Thyroid gland (tissue), 4 donors: ENCODE measurements at regions not wholly inside any gene's neighbourhood (a gene's known extent, or its start where the extent isn't known, plus 50 kb on each side); places are given as distances from the start of the nearest gene placed in this dataset.

Source experiments
- CTCF ChIP-seq, 6 experiments: fragments of 200-600 bp in 3 of 6; fragments of 450-650 bp in 3 of 6; sonication (generic) in 3 of 6; IDR thresholded peaks; one replicate each; pipeline ENCODE4 v1.5.1; 2016 to 2019; ENCODE audit warnings: antibody characterized with exemption in 6 of 6, mild to moderate bottlenecking in 2 of 6, inconsistent platforms in 1 of 6, moderate library complexity in 1 of 6
- POLR2A ChIP-seq, 2 donors: fragments of 450-650 bp; IDR thresholded peaks; one replicate each; pipeline ENCODE4 v1.6.1; 2017; ENCODE audit warnings: antibody characterized with exemption in 2 of 2, mild to moderate bottlenecking in 2 of 2, moderate library complexity in 1 of 2

GRCh38 chr12:46698003-46698402 is 127.8 kb downstream of the SLC38A4 start:
- no peak for TF ChIP-seq CTCF (IDR thresholded peaks at IDR 0.05)
- TF ChIP-seq POLR2A (IDR thresholded peaks at IDR 0.05): no peak
